ENCODE measurements at regions not wholly inside any gene's neighbourhood (a gene's known extent, or its start where the extent isn't known, plus 50 kb on each side); places are given as distances from the start of the nearest gene placed in this dataset.

- H4K20me1 ChIP-seq (ENCODE audit: insufficient read depth, low read length): no peaks in the 10 kb centered on the region
- H3K4me1 ChIP-seq (ENCODE audit: low read length): no peaks in the 10 kb centered on the region
- no peak overlapping the region for H3K9ac ChIP-seq (ENCODE audit: low read length)
- no peak overlapping the region for H2AFZ ChIP-seq (ENCODE audit: low read depth, low read length)
- H3K9me3 ChIP-seq (ENCODE audit: insufficient read depth, low read length): peaks cover 19% of the 10 kb centered on the region; the same call in 1 of the 2 replicates
- H3K27me3 ChIP-seq (ENCODE audit: low read depth, low read length): no peaks in the 10 kb centered on the region
- peaks cover 8% of the 10 kb centered on the region for H3K36me3 ChIP-seq (replicated peaks; ENCODE audit: low read depth, low read length)
- no peak overlapping the region for H3K27ac ChIP-seq (ENCODE audit: low read length)
- no peaks in the 10 kb centered on the region for H3K79me2 ChIP-seq (ENCODE audit: low read length)
- TF ChIP-seq CTCF (IDR thresholded peaks at IDR 0.05; ENCODE audit: low read depth, low read length): no peak
- no peak for TF ChIP-seq EZH2phosphoT487 (IDR thresholded peaks at IDR 0.05; ENCODE audit: low read depth)
- no peak overlapping the region for H3K4me3 ChIP-seq (ENCODE audit: low read length)
- no peak overlapping the region for H3K4me2 ChIP-seq (ENCODE audit: low read length)
These were observed 385.8 kb downstream of the VGLL3 start for GRCh38 chr3:86605166-86605565.

- no peaks in the 10 kb centered on the region for H3K27me3 ChIP-seq (ENCODE audit: low read depth, low read length)
- H2AFZ ChIP-seq (ENCODE audit: low read depth, low read length): no peak overlapping the region
- H3K4me3 ChIP-seq (ENCODE audit: low read length): no peak overlapping the region
- H3K4me1 ChIP-seq (ENCODE audit: low read length): no peaks in the 10 kb centered on the region
- no peak overlapping the region for H3K27ac ChIP-seq (ENCODE audit: low read length)
- H4K20me1 ChIP-seq (ENCODE audit: insufficient read depth, low read length): no peaks in the 10 kb centered on the region
- no peaks in the 10 kb centered on the region for H3K36me3 ChIP-seq (replicated peaks; ENCODE audit: low read depth, low read length)
- no peak overlapping the region for H3K4me2 ChIP-seq (ENCODE audit: low read length)
- no peak overlapping the region for H3K9ac ChIP-seq (ENCODE audit: low read length)
- H3K9me3 ChIP-seq (ENCODE audit: insufficient read depth, low read length): no peaks in the 10 kb centered on the region
- no peaks in the 10 kb centered on the region for H3K79me2 ChIP-seq (ENCODE audit: low read length)
- no peak for TF ChIP-seq EZH2phosphoT487 (IDR thresholded peaks at IDR 0.05; ENCODE audit: low read depth)
- no peak for TF ChIP-seq CTCF (IDR thresholded peaks at IDR 0.05; ENCODE audit: low read depth, low read length)
These were observed 395.3 kb downstream of the VGLL3 start for GRCh38 chr3:86595696-86596095.

- H3K9ac ChIP-seq (ENCODE audit: low read length): no peak overlapping the region
- H3K36me3 ChIP-seq (replicated peaks; ENCODE audit: low read depth, low read length): no peaks in the 10 kb centered on the region
- H3K27me3 ChIP-seq (ENCODE audit: low read depth, low read length): no peaks in the 10 kb centered on the region
- TF ChIP-seq EZH2phosphoT487 (IDR thresholded peaks at IDR 0.05; ENCODE audit: low read depth): no peak
- no peak for TF ChIP-seq CTCF (IDR thresholded peaks at IDR 0.05; ENCODE audit: low read depth, low read length)
- no peak overlapping the region for H3K4me2 ChIP-seq (ENCODE audit: low read length)
- no peaks in the 10 kb centered on the region for H3K4me1 ChIP-seq (ENCODE audit: low read length)
- H3K79me2 ChIP-seq (ENCODE audit: low read length): no peaks in the 10 kb centered on the region
- H3K27ac ChIP-seq (ENCODE audit: low read length): no peak overlapping the region
- H2AFZ ChIP-seq (ENCODE audit: low read depth, low read length): 0 out of 2 replicates have a peak overlapping the region, but pooled peaks have one; percentile 60
- H4K20me1 ChIP-seq (ENCODE audit: insufficient read depth, low read length): no peaks in the 10 kb centered on the region
- no peaks in the 10 kb centered on the region for H3K9me3 ChIP-seq (ENCODE audit: insufficient read depth, low read length)
- no peak overlapping the region for H3K4me3 ChIP-seq (ENCODE audit: low read length)
These were observed 396.1 kb downstream of the VGLL3 start for GRCh38 chr3:86594838-86595237.

- Histone ChIP-seq H4K20me1 (ENCODE audit: insufficient read depth, low read length) (no peaks in the 10 kb centered on the region), H3K9me3 (ENCODE audit: insufficient read depth, low read length) (no peaks in the 10 kb centered on the region), H3K4me1 (ENCODE audit: low read length) (no peaks in the 10 kb centered on the region), H2AFZ (ENCODE audit: low read depth, low read length) (no peak overlapping the region), H3K4me3 (ENCODE audit: low read length) (no peak overlapping the region), H3K27me3 (ENCODE audit: low read depth, low read length) (no peaks in the 10 kb centered on the region), H3K36me3 (replicated peaks; ENCODE audit: low read depth, low read length) (no peaks in the 10 kb centered on the region), H3K9ac (ENCODE audit: low read length) (no peak overlapping the region), H3K79me2 (ENCODE audit: low read length) (no peaks in the 10 kb centered on the region), H3K27ac (ENCODE audit: low read length) (no peak overlapping the region), H3K4me2 (ENCODE audit: low read length) (no peak overlapping the region)
- TF ChIP-seq CTCF (IDR thresholded peaks at IDR 0.05; ENCODE audit: low read depth, low read length) (no peak), EZH2phosphoT487 (IDR thresholded peaks at IDR 0.05; ENCODE audit: low read depth) (no peak)
These were observed 412.9 kb downstream of the VGLL3 start for GRCh38 chr3:86578071-86578470.
